ENCODE measurements at regions not wholly inside any gene's neighbourhood (a gene's known extent, or its start where the extent isn't known, plus 50 kb on each side); places are given as distances from the start of the nearest gene placed in this dataset.

DNA sequence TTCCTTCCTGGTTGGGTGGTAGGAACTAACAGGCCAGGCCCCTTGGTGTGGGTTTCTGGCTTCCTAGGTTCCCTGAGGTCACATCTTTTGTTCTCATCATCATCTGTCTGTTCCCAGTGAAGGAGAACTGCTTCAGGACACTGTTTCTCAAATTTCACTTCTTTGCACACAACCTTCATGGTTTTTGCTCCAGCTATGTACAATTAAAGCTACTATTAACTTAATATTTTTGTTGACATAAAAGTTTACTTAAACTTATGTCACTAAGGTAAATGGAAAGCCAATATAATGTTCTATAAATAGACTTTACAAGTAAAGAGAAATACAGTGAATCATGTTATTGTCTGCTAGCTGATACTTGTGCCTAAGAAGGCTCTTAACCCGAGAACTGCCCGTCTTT lies 120.7 kb upstream of the KCNG1 start:
- TF ChIP-seq, protein P1, sequence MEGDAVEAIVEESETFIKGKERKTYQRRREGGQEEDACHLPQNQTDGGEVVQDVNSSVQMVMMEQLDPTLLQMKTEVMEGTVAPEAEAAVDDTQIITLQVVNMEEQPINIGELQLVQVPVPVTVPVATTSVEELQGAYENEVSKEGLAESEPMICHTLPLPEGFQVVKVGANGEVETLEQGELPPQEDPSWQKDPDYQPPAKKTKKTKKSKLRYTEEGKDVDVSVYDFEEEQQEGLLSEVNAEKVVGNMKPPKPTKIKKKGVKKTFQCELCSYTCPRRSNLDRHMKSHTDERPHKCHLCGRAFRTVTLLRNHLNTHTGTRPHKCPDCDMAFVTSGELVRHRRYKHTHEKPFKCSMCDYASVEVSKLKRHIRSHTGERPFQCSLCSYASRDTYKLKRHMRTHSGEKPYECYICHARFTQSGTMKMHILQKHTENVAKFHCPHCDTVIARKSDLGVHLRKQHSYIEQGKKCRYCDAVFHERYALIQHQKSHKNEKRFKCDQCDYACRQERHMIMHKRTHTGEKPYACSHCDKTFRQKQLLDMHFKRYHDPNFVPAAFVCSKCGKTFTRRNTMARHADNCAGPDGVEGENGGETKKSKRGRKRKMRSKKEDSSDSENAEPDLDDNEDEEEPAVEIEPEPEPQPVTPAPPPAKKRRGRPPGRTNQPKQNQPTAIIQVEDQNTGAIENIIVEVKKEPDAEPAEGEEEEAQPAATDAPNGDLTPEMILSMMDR (IDR thresholded peaks at IDR 0.05; ENCODE audit: low read depth, low read length): no peak
- TF ChIP-seq EZH2phosphoT487 (IDR thresholded peaks at IDR 0.05; ENCODE audit: low read depth): no peak
